Sigmoid colon (tissue), 6 donors: ENCODE measurements at regions not wholly inside any gene's neighbourhood (a gene's known extent, or its start where the extent isn't known, plus 50 kb on each side); places are given as distances from the start of the nearest gene placed in this dataset.

Source experiments
- DNase-seq: peaks from one replicate; pipeline ENCODE4 v3.0.0-alpha.2; 2019
- H3K27ac ChIP-seq, 4 donors: fragments of 200-600 bp; sonication (generic); one replicate each; pipeline ENCODE4 v1.5.1; 2016 to 2019; ENCODE audit warnings: mild to moderate bottlenecking in 1 of 4
- H3K27me3 ChIP-seq, 3 donors: fragments of 200-600 bp; sonication (generic); one replicate each; pipeline ENCODE4 v1.5.1; 2019; ENCODE audit warnings: mild to moderate bottlenecking in 1 of 3
- H3K36me3 ChIP-seq, 4 donors: fragments of 200-600 bp; sonication (generic); one replicate each; pipeline ENCODE4 v1.5.1; 2016 to 2019
- H3K4me1 ChIP-seq, 4 donors: fragments of 200-600 bp; sonication (generic); one replicate each; pipeline ENCODE4 v1.5.1; 2017 to 2019
- H3K4me3 ChIP-seq, 4 donors: fragments of 200-600 bp; sonication (generic); one replicate each; pipeline ENCODE4 v1.5.1; 2017 to 2019; ENCODE audit warnings: mild to moderate bottlenecking in 2 of 4, moderate library complexity in 1 of 4
- H3K9me3 ChIP-seq, 4 donors: fragments of 200-600 bp in 3 of 4; sonication (generic) in 3 of 4; one replicate each; pipeline versions ENCODE4 v1.5.1 to v1.6.1; 2013 to 2019
- EP300 ChIP-seq, 4 donors: sonication (generic); formaldehyde crosslinking; IDR thresholded peaks; one replicate each; pipeline ENCODE4 v1.6.1; 2017; ENCODE audit warnings: antibody characterized with exemption in 4 of 4
- POLR2A ChIP-seq, 2 donors: fragments of 450-650 bp; IDR thresholded peaks; one replicate each; pipeline ENCODE4 v1.6.1; 2016; ENCODE audit warnings: antibody characterized with exemption in 2 of 2, mild to moderate bottlenecking in 2 of 2, moderate library complexity in 2 of 2
- POLR2AphosphoS5 ChIP-seq, 4 donors: sonication (generic); formaldehyde crosslinking; IDR thresholded peaks; one replicate each; pipeline ENCODE4 v1.6.1; 2017; ENCODE audit warnings: antibody characterized with exemption in 4 of 4
- WGBS, 2 donors: extraction: QIAGEN DNeasy Blood & Tissue Kit; methylation state at CpG; one replicate each; pipeline ENCODE4 v1.1.7; 2013; 5-methylcytosine and 5-hydroxymethylcytosine counted together
- intact Hi-C: fragments of 100-400 bp; cut with DNase I; formaldehyde crosslinking; loops from one replicate; pipeline ENCODE4 v1.15.1; 2023
- TF ChIP-seq, protein P1 (sequence below), 4 experiments: fragments of 450-650 bp in 3 of 4; fragments of 200-600 bp in 1 of 4; IDR thresholded peaks; one replicate each; pipeline ENCODE4 v1.5.1; 2016 to 2019; ENCODE audit warnings: antibody characterized with exemption in 4 of 4, mild to moderate bottlenecking in 3 of 4, moderate library complexity in 2 of 4
- donor health status: healthy with polysubstance abuse.
- donor health status: healthy.

DNA sequence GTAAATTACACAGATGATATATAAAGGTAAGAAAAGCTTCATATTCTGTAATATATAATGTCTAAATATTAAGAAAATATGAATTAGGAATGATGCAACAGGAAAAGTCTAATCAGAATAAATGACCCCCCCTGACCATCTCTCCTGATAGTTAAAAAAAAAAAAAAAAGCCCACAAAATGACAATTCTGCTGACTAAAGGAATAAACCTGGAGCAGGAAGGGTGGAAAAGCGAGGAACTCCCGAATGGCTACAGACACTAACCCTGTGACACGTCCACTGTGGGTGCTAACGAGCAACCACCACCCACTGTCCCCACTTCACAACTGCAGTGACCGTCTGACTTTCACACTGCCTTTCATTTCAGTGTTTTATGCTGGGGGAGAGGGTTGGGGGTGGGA lies 67.6 kb upstream of the FOXQ1 start:
- no peak overlapping the region for H3K27ac ChIP-seq
- TF ChIP-seq POLR2AphosphoS5 (IDR thresholded peaks at IDR 0.05) (no peak), EP300 (IDR thresholded peaks at IDR 0.05) (no peak), POLR2A (IDR thresholded peaks at IDR 0.05) (no peak)
- TF ChIP-seq, protein P1, sequence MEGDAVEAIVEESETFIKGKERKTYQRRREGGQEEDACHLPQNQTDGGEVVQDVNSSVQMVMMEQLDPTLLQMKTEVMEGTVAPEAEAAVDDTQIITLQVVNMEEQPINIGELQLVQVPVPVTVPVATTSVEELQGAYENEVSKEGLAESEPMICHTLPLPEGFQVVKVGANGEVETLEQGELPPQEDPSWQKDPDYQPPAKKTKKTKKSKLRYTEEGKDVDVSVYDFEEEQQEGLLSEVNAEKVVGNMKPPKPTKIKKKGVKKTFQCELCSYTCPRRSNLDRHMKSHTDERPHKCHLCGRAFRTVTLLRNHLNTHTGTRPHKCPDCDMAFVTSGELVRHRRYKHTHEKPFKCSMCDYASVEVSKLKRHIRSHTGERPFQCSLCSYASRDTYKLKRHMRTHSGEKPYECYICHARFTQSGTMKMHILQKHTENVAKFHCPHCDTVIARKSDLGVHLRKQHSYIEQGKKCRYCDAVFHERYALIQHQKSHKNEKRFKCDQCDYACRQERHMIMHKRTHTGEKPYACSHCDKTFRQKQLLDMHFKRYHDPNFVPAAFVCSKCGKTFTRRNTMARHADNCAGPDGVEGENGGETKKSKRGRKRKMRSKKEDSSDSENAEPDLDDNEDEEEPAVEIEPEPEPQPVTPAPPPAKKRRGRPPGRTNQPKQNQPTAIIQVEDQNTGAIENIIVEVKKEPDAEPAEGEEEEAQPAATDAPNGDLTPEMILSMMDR (IDR thresholded peaks at IDR 0.05), result no peak
- WGBS, 2 donors, result 92 to 93% methylated on average over 5 of the region's 5 CpGs
- no peak overlapping the region for H3K4me3 ChIP-seq
- intact Hi-C loops, result no loop called here
- no peaks in the 10 kb centered on the region for H3K36me3 ChIP-seq
- DNase-seq, result no peak
- peaks cover 0 to 5% (median 0%) of the 10 kb centered on the region in 4 donors for H3K4me1 ChIP-seq
- no peaks in the 10 kb centered on the region for H3K9me3 ChIP-seq
- H3K27me3 ChIP-seq, result no peaks in the 10 kb centered on the region

- H3K9me3 ChIP-seq, result no peaks in the 10 kb centered on the region
- intact Hi-C loops, result no loop called here
- H3K4me3 ChIP-seq, result no peak overlapping the region
- H3K36me3 ChIP-seq, result no peaks in the 10 kb centered on the region
- H3K4me1 ChIP-seq, result peaks cover 0 to 5% (median 0%) of the 10 kb centered on the region in 4 donors
- no peak overlapping the region for H3K27ac ChIP-seq
- peaks cover 0 to 4% (median 0%) of the 10 kb centered on the region in 3 donors for H3K27me3 ChIP-seq
- no peak for TF ChIP-seq EP300 (IDR thresholded peaks at IDR 0.05)
- TF ChIP-seq, protein P1 (IDR thresholded peaks at IDR 0.05), result no peak
- TF ChIP-seq POLR2A (IDR thresholded peaks at IDR 0.05), result no peak
- no peak for TF ChIP-seq POLR2AphosphoS5 (IDR thresholded peaks at IDR 0.05)
- DNase-seq, result no peak
- WGBS, 2 donors, result 72 to 86% methylated on average over 3 of the region's 3 CpGs
These were observed 69.5 kb upstream of the FOXQ1 start for GRCh38 chr6:1242446-1242845.

DNA sequence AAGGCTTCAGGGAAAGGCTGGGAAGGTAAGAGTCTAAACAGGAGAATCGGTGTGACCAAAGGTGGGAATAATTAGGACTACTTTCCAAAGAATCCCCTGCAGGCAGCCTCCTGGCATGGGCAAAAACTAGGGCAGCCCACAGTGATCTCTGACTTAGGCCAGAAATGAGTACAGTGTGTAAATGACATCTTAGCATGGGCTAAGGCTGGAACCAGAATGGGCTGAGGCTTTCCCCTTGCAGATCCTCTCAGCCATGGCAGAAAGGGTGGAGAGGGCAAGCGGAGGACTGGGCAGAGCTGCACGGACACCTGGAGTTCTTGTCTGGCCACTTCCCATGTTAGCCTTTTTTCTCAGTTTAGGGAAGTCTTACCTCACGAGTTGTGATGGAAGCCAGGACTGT lies 69.9 kb upstream of the FOXQ1 start:
- Histone ChIP-seq H3K9me3 (no peaks in the 10 kb centered on the region), H3K4me1 (peaks cover 0 to 5% (median 0%) of the 10 kb centered on the region in 4 donors), H3K4me3 (no peak overlapping the region), H3K27me3 (peaks cover 0 to 4% (median 0%) of the 10 kb centered on the region in 3 donors), H3K27ac (no peak overlapping the region), H3K36me3 (no peaks in the 10 kb centered on the region)
- 78 to 82% methylated on average over 4 of the region's 4 CpGs for WGBS, 2 donors
- intact Hi-C loops, result no loop called here
- no peak for DNase-seq
- TF ChIP-seq, protein P1 (IDR thresholded peaks at IDR 0.05), result no peak
- TF ChIP-seq EP300 (IDR thresholded peaks at IDR 0.05) (no peak), POLR2AphosphoS5 (IDR thresholded peaks at IDR 0.05) (no peak), POLR2A (IDR thresholded peaks at IDR 0.05) (no peak)

- H3K27ac ChIP-seq, result no peak overlapping the region
- no peak overlapping the region for H3K4me3 ChIP-seq
- H3K9me3 ChIP-seq, result no peaks in the 10 kb centered on the region
- WGBS, 2 donors, result 85 to 89% methylated on average over 2 of the region's 2 CpGs
- DNase-seq, result no peak
- TF ChIP-seq EP300 (IDR thresholded peaks at IDR 0.05), result no peak
- TF ChIP-seq POLR2AphosphoS5 (IDR thresholded peaks at IDR 0.05), result no peak
- TF ChIP-seq, protein P1 (IDR thresholded peaks at IDR 0.05), result no peak
- no peak for TF ChIP-seq POLR2A (IDR thresholded peaks at IDR 0.05)
- peaks cover 0 to 4% (median 0%) of the 10 kb centered on the region in 3 donors for H3K27me3 ChIP-seq
- peaks cover 0 to 5% (median 0%) of the 10 kb centered on the region in 4 donors for H3K4me1 ChIP-seq
- no peaks in the 10 kb centered on the region for H3K36me3 ChIP-seq
- intact Hi-C loops, result no loop called here
These were observed 71.1 kb upstream of the FOXQ1 start for GRCh38 chr6:1240766-1241318.

- H3K36me3 ChIP-seq, result no peaks in the 10 kb centered on the region
- no peak overlapping the region for H3K4me3 ChIP-seq
- DNase-seq, result no peak
- H3K27ac ChIP-seq, result no peak overlapping the region
- no peaks in the 10 kb centered on the region for H3K9me3 ChIP-seq
- peaks cover 0 to 5% (median 0%) of the 10 kb centered on the region in 4 donors for H3K4me1 ChIP-seq
- WGBS, 2 donors, result 58 to 85% methylated on average over 7 of the region's 7 CpGs
- H3K27me3 ChIP-seq, result peaks cover 0 to 4% (median 0%) of the 10 kb centered on the region in 3 donors
- TF ChIP-seq POLR2A (IDR thresholded peaks at IDR 0.05) (no peak), EP300 (IDR thresholded peaks at IDR 0.05) (no peak), POLR2AphosphoS5 (IDR thresholded peaks at IDR 0.05) (no peak)
- TF ChIP-seq, protein P1 (IDR thresholded peaks at IDR 0.05), result no peak
- intact Hi-C loops, result no loop called here
These were observed 72.1 kb upstream of the FOXQ1 start for GRCh38 chr6:1239805-1240204.
